ENCODE measurements at regions not wholly inside any gene's neighbourhood (a gene's known extent, or its start where the extent isn't known, plus 50 kb on each side); places are given as distances from the start of the nearest gene placed in this dataset.
"Not testable (repeated sequence)": the region's sequence is repeated elsewhere in the genome, so short reads cannot be mapped to it uniquely, and the experiment has no call there.

DNA sequence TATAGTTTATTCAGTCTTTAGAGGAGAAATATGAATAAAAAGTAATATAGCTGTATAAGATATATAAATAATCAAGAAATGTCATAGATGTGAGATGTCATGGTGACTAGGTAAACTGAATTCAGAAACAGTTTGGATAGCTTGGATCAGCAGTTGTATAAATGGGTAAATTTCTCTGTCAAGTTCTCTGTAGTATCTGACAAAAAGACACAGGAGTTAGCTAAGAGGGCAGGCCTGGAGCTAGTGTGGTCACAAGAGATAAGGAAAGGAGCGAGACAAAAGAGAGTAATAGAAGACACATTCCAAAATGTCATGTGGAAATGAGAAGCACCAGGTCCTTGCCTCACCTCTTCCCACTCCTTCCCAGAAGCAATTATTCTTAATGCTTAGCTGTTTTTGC, 349.0 kb downstream of the LMO7 start:
- no peak for DNase-seq

DNA sequence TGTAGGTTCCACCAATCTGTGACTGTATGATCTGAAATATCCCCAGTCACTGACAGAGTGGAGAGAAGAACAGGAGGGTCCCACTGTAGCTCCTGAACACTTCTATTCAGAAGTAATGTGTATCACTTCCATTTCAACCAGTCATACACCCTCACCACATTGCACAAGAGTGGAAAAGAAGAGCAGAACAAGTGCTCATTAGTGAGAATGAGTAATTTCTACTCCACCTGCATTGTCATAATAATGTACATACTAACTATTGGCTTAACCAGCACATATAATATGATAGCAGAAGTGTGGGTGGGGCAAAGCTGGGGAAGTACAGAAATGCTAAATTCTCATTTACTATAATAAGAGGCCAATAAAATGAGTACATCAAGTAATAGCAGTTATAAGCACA, 342.7 kb downstream of the LMO7 start:
- no peak for DNase-seq

DNA sequence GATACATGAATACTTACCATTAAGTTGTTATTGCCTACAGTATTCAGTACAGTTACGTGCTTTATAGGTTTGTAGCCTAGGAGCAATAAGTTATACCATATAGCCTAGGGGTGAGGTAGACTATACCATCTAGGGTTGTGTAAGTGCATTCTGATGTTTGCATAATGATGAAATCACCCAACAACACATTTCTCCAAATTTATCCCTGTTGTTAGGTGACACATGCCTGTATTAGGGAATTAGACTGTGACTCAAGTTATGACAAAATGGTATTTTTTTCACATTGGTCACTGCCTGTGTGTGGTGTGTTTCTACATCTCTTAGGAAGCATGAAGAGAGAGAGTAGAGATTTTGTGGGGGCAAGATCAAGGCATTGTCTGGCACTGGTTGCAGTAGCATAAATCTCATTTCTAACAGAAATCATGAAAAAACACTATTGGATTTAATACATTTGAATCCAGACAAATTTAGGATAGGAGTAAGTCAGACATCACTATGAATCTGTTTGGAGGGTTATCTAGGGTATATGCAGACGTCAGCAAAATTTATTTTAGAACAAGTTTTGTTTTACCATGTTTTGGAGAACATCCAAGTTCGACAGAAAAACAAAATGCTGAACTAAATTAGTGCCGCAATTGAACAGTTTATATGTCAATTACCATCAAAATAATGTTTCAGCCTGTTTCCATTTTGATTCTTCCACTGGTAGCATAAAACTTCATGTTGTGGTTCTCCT, 332.1 kb downstream of the LMO7 start:
- DNase-seq = no peak

DNA sequence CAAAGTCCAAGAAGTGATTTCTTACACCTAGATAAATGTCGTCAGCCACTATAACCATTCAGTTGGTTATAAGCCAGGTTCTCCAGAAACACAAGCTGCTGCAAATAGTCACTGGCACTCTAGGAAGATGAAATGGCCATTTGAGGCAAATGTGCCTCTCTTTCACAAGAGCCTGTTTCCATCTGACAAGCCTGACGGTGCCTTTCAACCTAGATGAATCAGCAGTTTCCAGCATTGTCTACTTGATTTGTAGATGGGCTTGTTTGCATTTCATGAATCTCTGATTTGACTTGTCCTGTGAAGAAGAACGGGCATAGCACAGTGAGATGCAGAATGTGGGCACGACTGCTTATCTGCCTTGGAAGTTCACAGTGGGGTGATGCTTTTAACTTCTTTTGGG, 327.2 kb downstream of the LMO7 start:
- no peak for DNase-seq

DNA sequence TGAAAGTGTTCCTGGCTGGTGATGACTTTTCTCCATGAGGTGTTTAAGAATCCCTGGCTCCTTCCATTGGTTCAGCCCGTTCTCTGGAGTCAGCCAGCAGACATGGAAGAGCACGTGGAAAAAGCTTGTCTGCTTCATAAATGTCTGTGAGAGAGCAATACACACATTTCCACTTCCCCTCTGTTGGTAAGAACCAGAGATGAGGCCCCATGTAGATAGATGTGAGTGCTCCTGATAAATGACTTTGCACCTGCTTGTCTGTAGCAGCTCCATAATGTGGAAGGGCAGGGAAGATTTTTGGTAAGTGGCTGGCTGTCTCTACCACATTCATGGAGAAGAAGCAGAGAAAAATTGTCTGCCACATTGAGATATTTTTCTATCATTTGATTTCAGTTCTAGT, 325.8 kb downstream of the LMO7 start:
- DNase-seq = no peak

DNA sequence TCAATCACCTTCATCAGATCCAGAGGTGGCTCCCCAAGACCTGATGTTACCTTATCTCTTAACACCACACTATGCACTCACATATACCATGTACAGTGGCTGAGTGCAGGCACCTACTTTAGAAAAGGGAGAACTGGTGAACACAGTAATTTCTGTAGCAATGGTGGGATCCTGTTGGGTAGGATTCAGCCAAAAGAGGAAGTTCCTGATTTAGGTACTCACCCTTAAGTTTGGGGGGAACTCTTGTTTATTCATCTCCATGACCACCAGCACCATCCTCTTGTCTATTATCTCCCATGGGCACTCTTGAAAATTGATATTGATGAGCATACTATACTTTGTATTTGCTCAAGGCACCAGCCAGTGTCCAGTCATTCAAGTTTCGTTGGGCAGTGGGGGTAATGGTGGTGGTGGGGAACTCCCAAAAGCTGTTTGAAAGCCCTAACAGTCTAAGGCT, 324.4 kb downstream of the LMO7 start:
- DNase-seq = no peak

DNA sequence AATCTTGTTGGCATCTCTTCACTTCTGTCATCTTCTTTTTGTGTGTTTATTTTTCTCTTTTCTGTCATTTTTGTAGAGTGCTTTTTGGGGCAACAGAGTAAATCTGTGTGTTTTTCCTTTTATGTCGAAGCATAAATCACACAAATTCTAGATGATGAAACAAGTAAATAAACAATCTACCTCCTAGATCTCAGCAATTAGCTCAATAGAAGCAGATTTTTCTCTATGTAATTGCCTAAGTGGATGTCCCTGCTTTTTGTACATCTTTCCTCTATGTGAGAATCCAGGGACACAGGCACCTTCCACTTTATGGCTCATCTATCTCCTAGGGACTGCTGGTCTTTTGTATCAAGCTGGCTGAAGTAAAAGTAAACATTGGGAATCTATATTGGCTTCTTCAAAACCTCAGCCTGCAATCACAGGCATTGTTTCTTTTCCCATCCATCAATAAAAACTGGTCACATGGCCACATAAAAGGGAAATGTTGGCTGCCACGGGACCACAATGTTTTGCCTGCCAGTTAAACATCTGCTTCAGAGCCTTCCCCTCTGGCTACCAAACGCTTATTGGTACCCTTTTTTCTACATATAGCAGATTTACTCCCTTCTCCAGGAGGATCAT, 323.8 kb downstream of the LMO7 start:
- no peak for DNase-seq

DNA sequence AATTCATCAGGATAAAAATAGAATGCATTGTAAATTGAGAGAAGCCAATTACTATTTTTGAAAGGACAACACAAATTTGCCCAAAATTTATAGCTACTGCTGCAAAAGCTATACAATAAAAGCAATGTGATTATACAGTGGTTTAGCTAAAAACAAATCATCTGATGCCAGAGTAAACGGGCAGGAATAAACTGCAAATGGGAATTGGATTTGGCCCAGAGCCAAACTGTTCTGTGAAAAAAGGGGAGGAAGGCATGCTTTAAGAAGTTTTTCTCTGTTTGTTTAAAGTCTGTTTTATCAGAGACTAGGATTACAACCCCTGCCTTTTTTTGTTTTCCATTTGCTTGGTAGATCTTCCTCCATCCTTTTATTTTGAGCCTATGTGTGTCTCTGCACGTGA, 317.5 kb downstream of the LMO7 start:
- DNase-seq = not testable (repeated sequence)

DNA sequence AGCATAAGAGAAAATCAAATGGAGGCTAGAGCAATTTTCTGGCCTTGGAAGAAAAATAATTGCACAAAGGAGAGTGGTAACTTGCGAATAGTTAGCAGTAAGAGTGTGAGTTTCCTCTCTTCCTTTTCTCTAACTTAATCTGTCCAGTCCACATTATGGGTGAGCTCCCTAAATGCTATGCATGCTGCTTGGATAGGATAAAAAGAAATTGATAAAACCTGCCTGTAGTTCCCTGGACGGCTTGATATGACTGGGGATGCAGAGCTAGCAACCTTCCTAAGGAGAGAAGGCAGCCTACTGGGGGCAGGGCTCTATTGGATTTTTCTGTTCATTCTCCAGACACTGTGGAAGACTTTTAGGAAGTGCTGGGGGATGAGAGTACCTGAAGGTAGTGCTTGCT, 311.3 kb downstream of the LMO7 start:
- no peak for DNase-seq

DNA sequence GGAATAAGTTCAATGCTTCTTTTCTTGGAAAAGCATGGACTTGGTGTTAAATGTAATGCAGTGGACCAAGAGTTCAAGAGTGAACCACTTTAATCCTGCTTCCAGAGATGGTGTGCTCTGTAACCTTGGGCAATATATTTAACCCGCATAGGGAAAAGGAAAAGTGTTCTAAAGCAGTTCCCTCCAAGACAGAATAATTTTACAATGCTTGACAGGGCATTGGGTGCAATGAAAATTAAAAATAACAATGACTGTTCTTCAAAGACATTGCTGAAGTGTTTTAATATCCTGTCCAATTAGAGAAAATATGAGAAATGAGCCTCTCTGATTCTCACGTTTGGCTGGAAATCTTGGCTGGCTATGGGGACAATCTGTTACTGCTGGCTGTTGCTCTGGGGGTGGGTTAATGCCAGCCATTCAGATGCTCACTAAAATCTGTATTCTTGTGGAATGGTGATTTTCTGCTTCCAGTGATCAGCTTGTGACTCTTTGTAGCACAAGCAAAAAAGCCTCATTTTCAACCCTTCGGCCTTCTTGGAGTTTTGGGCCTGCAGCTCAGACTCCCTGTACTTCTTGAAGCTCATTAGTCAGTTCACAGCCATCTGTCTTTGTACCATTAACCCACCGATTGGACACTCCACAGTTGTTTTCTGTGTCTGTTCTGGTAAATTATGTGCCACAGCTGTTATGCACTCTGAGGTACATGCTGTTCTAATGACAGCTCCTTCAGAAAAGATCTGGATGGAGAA, 310.6 kb downstream of the LMO7 start:
- DNase-seq = no peak

DNA sequence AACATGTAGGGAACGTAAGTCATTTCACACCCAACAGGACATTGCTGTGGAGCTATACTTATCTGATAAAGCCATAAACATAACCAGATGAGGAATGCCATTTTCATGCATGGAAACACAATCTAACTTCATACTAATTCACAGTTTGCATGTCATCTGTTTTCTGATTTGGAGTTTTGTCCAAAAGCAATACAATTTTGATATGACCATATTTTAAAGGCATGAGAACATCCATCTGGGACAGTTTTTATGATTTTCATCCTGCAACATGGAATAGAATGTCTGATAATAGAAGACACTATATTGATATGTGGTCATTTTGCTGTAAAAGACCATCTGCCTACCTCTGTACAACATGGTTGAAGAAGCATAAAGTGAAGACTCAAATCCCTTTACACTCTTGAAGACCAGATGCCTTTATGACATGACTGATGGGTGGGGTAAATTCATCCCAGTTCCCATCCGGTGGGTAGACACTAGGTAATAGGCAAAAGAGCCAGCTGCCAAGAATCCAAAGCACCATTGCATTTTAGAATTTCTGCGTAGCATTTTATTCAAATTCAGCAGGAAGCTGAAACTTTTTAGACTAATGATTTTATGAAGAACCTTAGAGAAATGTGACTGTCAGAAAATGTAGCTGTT, 309.8 kb downstream of the LMO7 start:
- DNase-seq = no peak

DNA sequence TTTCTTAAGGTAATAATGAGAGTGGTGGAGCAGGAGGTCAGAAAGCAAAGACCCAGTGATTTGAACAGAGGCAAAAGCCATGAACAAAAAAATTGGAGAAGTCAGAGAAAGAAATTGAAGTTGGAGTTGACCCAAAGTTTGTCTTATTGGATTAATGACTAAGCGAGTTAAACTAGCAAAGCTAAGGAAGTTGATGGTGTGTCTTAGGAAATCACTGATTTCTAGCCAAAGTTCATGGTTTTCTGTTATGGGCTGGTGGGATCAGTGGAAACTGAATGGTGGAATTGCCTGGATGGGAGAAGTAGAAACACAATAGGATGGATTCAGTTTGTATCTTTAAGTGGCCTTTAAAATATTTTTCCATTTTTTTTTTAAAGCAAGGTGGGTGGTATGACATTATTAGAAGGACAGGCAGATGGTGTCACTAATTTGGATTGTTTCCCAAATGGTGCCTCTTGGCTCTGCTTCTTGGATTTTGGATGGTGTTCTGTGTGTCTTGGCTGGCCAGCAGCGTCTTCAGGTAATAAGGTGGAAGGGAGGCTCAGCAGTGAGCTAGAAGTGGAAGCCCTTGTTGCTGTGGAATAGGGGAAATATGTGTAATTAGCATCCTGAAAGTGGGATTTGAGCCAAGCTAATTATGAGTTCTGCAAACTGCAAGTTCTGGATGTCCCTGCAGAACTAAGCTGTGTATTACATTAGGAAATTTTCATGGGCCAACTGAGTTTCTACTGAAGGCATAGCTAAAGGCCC, 302.9 kb downstream of the LMO7 start:
- DNase-seq = no peak

DNA sequence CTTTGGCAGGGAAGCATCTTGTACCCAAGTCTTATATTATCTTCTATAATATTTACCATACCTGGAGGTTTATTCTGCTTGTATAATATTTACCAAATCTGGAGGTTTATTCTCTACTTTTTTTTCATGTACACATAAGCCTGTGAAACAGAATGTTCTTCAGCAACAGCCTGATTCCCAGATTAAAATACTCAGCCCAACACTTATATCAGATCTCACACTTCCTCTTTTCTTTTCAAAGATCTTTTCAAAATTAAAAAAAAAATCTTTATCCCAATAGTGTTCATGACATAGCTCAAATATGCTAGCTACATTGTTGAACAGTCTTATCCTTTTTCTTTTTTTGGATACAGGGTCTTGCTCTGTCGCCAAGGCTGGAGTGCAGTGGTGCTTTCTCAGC, 300.7 kb downstream of the LMO7 start:
- no peak for DNase-seq

DNA sequence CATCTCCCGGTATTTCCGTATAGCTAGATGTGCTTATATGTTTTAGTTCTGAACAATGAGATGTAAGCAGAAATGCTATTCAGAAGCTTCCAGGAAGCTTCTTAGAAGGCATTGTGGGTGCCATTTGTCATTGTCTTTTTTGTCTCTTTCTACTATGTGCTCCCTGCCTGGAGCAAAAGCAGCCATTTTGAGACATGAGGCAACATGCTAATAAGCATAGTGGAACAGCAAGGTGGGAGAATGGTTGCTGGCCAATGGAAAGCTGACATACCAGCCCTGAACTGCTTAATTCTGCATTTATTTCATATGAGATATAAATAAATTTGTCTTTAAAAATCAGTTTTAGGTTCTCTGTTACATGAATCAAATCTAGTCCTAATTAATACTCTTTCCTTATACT, 299.7 kb downstream of the LMO7 start:
- DNase-seq = no peak

DNA sequence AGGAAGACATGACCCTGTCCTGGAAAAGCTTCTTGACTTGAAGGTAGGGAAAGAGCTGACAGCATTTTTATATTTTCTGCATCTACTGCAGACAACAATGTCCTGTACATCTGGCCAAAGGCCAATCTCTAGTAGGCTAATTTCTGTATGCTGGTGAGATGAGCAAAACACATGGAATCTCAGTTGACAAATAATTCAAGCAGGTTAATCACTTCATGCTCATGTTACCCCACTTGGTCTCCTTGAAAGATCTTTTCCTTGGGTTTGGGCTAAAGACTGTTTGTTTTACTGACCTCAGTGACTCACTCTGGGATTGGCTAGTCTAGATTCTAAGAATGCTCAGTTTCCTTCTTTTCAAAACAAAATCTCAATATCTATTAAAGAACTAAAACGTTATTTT, 298.8 kb downstream of the LMO7 start:
- no peak for DNase-seq

DNA sequence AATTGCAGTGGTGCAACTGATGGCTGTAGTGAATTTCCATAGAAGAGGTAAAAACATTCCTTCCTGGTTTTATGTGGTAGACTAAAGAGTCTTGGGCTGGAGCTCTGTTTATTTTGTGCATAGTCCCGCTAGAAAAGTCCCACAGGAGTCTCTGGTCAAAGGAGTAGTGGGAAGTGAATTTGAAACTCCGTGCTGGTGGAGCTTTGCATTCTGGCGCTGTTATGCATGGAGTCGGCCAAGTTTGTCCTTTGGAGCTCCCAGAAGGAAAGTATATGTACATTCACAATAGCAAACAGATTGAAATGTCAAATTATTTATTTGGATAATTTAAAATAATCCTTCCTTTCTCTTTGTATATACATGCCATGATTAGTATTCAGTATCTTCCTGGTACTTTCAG, 296.5 kb downstream of the LMO7 start:
- DNase-seq = no peak

DNA sequence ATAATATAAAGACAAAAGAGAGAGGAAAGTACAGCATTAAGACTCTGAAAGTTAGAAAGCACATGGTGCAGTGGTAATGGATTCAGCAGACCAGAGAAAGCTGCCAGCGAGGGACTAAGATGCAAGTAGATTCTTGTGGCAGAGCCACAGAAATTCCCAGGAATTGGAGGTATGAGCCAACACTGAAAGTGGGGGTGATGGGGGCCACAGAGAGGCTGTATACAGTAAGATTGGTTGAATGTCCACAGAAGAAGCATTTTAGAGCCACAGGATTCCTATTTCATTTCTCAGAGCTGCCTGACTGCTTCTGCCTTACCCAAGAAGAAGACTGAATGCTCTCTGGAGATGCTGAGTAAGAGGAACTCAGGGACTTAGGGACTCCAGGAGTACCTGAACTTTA, 295.0 kb downstream of the LMO7 start:
- DNase-seq = no peak

DNA sequence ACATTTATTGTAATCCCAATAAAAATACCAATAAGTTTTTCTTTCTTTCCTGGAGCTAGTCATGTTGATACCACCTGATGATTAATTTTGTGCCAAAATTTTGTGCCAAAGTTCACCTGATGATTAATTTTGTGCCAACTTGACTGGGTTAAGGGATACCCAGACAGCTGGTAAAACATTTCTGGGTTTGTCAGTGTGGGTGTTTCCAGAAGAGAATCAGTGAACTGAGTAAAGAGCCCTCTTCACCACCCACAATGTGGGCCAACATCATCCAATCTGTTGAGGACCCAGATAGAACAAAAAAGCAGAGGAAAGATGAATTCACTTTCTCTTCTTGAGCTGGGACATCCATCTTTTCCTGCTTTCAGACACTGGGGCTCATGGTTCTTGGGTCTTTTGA, 292.9 kb downstream of the LMO7 start:
- DNase-seq = no peak

DNA sequence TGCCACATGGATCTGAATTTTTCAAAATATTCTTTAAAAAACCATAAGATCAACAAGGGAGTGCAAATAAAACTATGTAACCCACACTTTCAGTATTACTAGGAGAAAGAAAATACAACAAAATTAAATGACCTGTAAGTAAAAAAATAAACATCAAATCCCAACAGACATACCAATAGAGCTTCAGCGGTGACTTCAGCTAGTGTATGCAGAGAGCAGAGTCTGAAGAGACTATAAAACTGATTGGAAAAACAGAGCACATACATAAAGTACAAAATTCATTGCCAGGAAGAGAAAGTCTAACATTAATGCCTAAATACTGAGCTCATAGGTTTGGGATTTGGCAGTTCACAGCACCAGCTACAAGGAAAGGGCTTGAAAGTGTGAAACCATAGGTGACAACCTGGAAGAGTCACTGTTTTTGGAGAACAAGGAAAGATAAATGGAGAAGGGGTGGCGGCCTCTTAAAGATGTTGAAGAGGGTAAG, 291.1 kb downstream of the LMO7 start:
- DNase-seq = no peak

DNA sequence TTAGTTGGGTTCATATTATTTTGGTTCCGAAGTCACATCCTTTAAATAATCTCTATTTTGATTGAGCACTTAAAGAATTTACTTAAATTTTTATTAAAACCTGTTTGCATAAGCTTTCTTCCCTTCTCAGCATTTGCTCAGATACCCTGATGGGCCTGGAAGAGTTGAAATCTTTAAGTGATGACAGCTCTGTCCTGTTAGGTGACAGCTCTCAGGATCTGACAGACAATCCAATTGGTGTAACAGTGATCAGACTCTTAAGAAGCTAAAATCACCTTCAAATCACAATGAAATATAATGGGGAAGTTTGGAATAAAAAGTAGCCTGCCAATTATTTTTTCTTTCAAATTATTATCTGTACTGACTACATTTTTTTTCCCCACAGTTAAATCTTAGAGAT, 284.4 kb downstream of the LMO7 start:
- DNase-seq = no peak

DNA sequence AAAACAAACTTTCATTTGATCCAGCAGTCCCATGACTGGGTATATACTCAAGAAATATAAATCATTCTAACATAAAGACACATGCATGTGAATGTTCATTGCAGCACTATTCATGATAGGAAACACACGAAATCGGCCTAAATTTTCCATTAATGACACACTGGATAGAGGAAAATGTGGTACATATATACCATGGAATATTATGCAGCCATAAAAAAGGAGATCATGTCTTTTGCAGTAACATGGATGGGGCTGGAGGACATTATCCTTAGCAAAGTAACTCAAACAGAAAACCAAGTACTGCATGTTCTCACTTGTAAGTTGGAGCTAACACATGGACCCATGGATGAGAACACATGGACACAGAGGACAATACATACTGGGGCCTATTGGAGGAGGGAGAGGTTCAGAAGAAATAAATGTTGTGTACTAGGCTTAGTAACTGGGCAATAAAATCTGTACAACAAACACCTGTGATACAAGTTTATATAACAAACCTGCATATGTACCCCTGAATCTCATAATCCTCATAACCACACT, 283.6 kb downstream of the LMO7 start:
- no peak for DNase-seq

DNA sequence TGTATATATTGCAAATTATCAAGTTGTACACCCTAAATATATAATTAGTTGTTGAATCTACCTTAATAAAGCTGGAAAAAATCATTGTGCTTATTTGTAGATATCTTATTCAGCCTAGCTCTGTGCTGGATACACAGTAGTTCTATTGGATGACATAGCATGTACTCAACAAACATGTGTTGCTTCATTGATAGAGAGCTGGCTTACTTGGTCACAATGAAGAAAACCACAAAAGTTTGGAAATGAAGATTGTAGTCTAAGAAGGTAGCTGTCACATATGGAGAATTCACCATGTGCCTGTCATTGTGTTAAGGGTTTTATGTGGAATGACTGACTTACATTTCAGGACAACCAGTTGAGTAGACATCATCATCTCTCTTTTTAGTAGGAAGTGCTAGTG, 278.9 kb downstream of the LMO7 start:
- no peak for DNase-seq

DNA sequence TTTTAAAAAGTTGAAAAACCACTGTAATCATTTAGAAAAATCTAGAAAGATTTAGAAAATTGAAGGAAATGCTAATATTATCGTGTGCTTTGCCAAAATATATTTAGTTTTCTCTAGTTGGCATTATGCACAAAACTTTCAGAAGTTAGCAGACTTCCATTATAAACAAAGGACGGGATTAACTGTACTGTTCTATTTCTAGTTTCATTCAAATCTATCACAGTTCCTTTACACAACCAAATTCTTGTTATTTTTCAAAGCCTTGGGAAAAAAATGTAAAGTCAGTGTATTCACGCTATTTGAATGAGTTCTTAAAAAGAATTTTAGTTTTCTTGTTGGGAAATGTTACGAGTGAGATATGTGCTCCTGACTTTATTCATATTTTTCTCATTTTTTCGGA, 277.8 kb downstream of the LMO7 start:
- no peak for DNase-seq

Data from activated T-cell treated with anti-CD3 and anti-CD28 coated beads, Interleukin-2, amount 50 U/mL, for 48 hours (primary cell).